Ovary (tissue), 7 donors: ENCODE measurements at regions not wholly inside any gene's neighbourhood (a gene's known extent, or its start where the extent isn't known, plus 50 kb on each side); places are given as distances from the start of the nearest gene placed in this dataset.

Source experiments
- DNase-seq, 5 donors: peaks; one replicate each; pipeline ENCODE4 v3.0.0-alpha.2; 2019 to 2020
- H3K27ac ChIP-seq, 2 donors: fragments of 200-600 bp; one replicate each; pipeline versions ENCODE4 v1.5.1 to v1.8.0; 2019 to 2022
- H3K27me3 ChIP-seq: fragments of 200-600 bp; one replicate; pipeline ENCODE4 v1.8.0; 2022
- H3K36me3 ChIP-seq: fragments of 200-600 bp; sonication (generic); one replicate; pipeline ENCODE4 v1.5.1; 2019
- H3K4me1 ChIP-seq: one replicate; pipeline ENCODE4 v1.8.1; 2013; ENCODE audit warnings: mild to moderate bottlenecking, moderate library complexity; ENCODE audit not compliant: insufficient read depth
- H3K4me3 ChIP-seq: fragments of 200-600 bp; sonication (generic); one replicate; pipeline ENCODE4 v1.5.1; 2017
- H3K9me3 ChIP-seq, 2 donors: fragments of 200-600 bp in 1 of 2; sonication (generic) in 1 of 2; one replicate each; pipeline versions ENCODE4 v1.5.1 to v1.8.1; 2013 to 2019; ENCODE audit warnings: mild to moderate bottlenecking in 1 of 2, moderate library complexity in 1 of 2
- EP300 ChIP-seq: sonication (generic); formaldehyde crosslinking; IDR thresholded peaks from one replicate; pipeline ENCODE4 v1.6.1; 2017; ENCODE audit warnings: antibody characterized with exemption
- POLR2A ChIP-seq: fragments of 450-650 bp; IDR thresholded peaks from one replicate; pipeline ENCODE4 v1.6.1; 2017; ENCODE audit warnings: antibody characterized with exemption, mild to moderate bottlenecking, moderate library complexity
- WGBS, 3 donors: extraction: QIAGEN DNeasy Blood & Tissue Kit in 1 of 3; methylation state at CpG; one replicate each; pipeline versions ENCODE4 v1.1.5 to v1.1.7; 2013 to 2017; 5-methylcytosine and 5-hydroxymethylcytosine counted together
- intact Hi-C, 4 donors: fragments of 100-400 bp; cut with DNase I; formaldehyde crosslinking; loops; one replicate each; pipeline versions ENCODE4 v1.11.0 to v1.15.1; 2022 to 2023
- TF ChIP-seq, protein P1 (sequence below), 3 donors: fragments of 450-650 bp in 2 of 3; fragments of 200-600 bp in 1 of 3; IDR thresholded peaks; one replicate each; pipeline versions ENCODE4 v1.5.1 to v1.8.0; 2016 to 2022; ENCODE audit warnings: antibody characterized with exemption in 3 of 3, mild to moderate bottlenecking in 1 of 3
- donor health status: DM: no; HTN: no; CAD: no; lungs with moderate emphysema.
- donor health status: DM: no; HTN: no; CAD: no.
- donor health status: Bipolar disorder and iron deficiency.
- donor health status: DM: no; HTN: no; CAD: no.
- donor health status: DM: yes; HTN: yes; CAD: no.

DNA sequence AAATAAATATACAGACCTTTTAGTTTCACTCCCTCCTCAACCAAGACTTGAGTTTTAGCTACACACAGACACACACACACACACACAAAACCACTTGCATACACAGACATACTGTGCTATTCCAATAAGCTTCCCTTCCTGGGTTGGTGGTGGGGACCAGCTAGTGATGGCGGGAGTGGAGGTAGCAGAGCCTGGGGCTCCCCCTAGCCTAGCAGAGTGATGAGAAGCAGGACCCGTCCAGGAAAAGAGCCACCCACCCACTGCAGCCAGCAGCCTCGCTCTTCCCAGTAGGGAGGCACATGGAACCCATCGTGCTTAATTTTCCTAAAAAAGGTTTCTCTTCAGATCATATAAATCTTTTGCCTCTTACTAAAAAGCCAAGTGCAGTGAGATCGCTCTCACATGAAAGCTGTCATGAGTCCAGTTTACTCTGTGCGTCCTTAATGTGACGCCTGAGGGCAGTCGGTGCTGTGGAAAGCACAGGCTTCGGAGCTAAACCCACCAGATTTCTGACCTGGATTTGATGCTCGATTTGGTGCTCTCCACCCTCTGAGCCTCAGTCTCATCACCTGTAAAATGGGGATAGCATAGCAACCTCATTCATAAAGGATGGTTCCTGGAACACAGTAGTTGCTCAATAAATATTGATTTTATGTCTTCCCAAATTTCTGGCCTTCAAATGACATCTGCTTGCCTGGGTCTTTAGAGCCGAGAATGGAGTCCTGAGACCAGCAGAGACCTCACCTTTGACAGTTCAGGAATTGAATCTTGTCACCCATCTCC lies 60.1 kb upstream of the YWHAQ start:
- WGBS, 3 donors = 89 to 92% (median 90%) methylated on average over 11 of the region's 11 CpGs
- DNase-seq = no peak

GRCh38 chr2:9692456-9693195 lies 61.8 kb upstream of the YWHAQ start:
- TF ChIP-seq POLR2A (no peak), EP300 (no peak)
- TF ChIP-seq, protein P1, sequence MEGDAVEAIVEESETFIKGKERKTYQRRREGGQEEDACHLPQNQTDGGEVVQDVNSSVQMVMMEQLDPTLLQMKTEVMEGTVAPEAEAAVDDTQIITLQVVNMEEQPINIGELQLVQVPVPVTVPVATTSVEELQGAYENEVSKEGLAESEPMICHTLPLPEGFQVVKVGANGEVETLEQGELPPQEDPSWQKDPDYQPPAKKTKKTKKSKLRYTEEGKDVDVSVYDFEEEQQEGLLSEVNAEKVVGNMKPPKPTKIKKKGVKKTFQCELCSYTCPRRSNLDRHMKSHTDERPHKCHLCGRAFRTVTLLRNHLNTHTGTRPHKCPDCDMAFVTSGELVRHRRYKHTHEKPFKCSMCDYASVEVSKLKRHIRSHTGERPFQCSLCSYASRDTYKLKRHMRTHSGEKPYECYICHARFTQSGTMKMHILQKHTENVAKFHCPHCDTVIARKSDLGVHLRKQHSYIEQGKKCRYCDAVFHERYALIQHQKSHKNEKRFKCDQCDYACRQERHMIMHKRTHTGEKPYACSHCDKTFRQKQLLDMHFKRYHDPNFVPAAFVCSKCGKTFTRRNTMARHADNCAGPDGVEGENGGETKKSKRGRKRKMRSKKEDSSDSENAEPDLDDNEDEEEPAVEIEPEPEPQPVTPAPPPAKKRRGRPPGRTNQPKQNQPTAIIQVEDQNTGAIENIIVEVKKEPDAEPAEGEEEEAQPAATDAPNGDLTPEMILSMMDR (IDR thresholded peaks at IDR 0.05) = no peak
- no peaks in the 10 kb centered on the region for H3K36me3 ChIP-seq
- DNase-seq = no peak
- no peak overlapping the region for H3K27ac ChIP-seq
- 47 to 66% (median 64%) methylated on average over 20 of the region's 20 CpGs for WGBS, 3 donors
- no peaks in the 10 kb centered on the region for H3K4me1 ChIP-seq
- no peaks in the 10 kb centered on the region for H3K9me3 ChIP-seq
- intact Hi-C loops = no loop called here
- no peak overlapping the region for H3K4me3 ChIP-seq
- H3K27me3 ChIP-seq = no peaks in the 10 kb centered on the region

More for the DNA sequence above, 60.1 kb upstream of the YWHAQ start:
- H3K27ac ChIP-seq = no peak overlapping the region
- intact Hi-C loops = no loop called here
- no peaks in the 10 kb centered on the region for H3K9me3 ChIP-seq
- no peaks in the 10 kb centered on the region for H3K27me3 ChIP-seq
- no peak overlapping the region for H3K4me3 ChIP-seq
- H3K4me1 ChIP-seq = no peaks in the 10 kb centered on the region
- no peaks in the 10 kb centered on the region for H3K36me3 ChIP-seq
- TF ChIP-seq POLR2A = no peak
- TF ChIP-seq, protein P1 (IDR thresholded peaks at IDR 0.05) = no peak
- TF ChIP-seq EP300 = no peak

GRCh38 chr2:9693196-9693491 lies 62.3 kb upstream of the YWHAQ start:
- Histone ChIP-seq H3K36me3 (no peaks in the 10 kb centered on the region), H3K27me3 (no peaks in the 10 kb centered on the region), H3K4me3 (no peak overlapping the region), H3K4me1 (no peaks in the 10 kb centered on the region), H3K27ac (no peak overlapping the region), H3K9me3 (no peaks in the 10 kb centered on the region)
- TF ChIP-seq, protein P1 (IDR thresholded peaks at IDR 0.05) = no peak
- TF ChIP-seq EP300 (no peak), POLR2A (no peak)
- intact Hi-C loops = no loop called here
- WGBS, 3 donors = 73 to 88% (median 81%) methylated on average over 8 of the region's 8 CpGs
- DNase-seq = peak in 1 of 5 donors; percentile 23

DNA sequence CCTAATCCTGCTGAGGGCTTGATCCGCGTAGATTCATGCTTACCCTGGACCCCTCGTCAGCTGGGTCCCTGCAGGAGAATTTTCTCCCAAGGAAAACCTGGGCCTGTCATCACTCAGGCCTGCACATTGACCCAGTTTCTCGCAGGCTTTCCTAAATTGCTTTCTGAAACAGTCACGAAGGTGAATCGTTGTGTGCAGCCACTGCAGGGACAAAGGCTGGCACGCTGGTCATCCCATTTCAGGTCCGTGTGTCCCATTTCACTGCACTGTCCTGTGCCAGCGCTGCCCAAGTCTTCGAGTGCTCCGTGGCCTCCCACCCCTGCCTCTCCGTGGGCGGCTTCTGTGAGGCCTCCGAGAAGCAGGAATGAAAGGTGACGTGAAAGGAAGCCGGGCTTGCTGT lies 62.8 kb upstream of the YWHAQ start:
- DNase-seq = no peak
- TF ChIP-seq EP300 (no peak), POLR2A (no peak)
- TF ChIP-seq, protein P1 (IDR thresholded peaks at IDR 0.05) = no peak
- Histone ChIP-seq H3K27me3 (no peaks in the 10 kb centered on the region), H3K27ac (no peak overlapping the region), H3K36me3 (no peaks in the 10 kb centered on the region), H3K4me3 (no peak overlapping the region), H3K9me3 (no peaks in the 10 kb centered on the region), H3K4me1 (no peaks in the 10 kb centered on the region)
- intact Hi-C loops = no loop called here
- 92 to 96% (median 93%) methylated on average over 16 of the region's 16 CpGs for WGBS, 3 donors
